ENCODE measurements at regions not wholly inside any gene's neighbourhood (a gene's known extent, or its start where the extent isn't known, plus 50 kb on each side); places are given as distances from the start of the nearest gene placed in this dataset.

DNA sequence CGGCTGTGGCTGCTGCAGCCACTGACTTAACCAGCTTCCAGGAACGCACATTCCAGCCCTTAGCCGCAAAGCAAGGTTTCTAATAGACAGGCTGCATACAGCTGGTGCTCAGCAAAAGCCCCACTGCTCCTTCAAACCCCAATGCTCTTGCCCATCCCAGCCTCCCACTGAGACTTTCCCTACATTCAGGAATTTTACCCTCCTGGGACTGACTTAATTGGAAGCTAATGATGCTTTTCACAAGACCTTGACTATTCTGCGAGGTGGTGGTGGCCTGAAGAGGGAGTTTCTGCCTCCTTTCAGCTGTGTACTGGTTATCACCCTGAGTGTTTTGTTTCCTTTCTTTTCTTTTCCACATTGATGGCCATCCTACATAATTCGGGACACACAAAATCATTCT lies 164.9 kb upstream of the IRX1 start:
- intact Hi-C loops (cut with DNase I; ENCODE audit: low total_unique reads): no loop called here
- TF ChIP-seq, protein P1, sequence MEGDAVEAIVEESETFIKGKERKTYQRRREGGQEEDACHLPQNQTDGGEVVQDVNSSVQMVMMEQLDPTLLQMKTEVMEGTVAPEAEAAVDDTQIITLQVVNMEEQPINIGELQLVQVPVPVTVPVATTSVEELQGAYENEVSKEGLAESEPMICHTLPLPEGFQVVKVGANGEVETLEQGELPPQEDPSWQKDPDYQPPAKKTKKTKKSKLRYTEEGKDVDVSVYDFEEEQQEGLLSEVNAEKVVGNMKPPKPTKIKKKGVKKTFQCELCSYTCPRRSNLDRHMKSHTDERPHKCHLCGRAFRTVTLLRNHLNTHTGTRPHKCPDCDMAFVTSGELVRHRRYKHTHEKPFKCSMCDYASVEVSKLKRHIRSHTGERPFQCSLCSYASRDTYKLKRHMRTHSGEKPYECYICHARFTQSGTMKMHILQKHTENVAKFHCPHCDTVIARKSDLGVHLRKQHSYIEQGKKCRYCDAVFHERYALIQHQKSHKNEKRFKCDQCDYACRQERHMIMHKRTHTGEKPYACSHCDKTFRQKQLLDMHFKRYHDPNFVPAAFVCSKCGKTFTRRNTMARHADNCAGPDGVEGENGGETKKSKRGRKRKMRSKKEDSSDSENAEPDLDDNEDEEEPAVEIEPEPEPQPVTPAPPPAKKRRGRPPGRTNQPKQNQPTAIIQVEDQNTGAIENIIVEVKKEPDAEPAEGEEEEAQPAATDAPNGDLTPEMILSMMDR (IDR thresholded peaks at IDR 0.05): no peak
- no peak for TF ChIP-seq POLR2A (IDR thresholded peaks at IDR 0.05)
- WGBS, 2 donors: 73 to 80% methylated on average over 5 of the region's 5 CpGs
- no peak for DNase-seq (ENCODE audit: low spot score in 2 of 2)
- H3K4me3 ChIP-seq (ENCODE audit: low read depth, poor library complexity, severe bottlenecking): no peak overlapping the region

DNA sequence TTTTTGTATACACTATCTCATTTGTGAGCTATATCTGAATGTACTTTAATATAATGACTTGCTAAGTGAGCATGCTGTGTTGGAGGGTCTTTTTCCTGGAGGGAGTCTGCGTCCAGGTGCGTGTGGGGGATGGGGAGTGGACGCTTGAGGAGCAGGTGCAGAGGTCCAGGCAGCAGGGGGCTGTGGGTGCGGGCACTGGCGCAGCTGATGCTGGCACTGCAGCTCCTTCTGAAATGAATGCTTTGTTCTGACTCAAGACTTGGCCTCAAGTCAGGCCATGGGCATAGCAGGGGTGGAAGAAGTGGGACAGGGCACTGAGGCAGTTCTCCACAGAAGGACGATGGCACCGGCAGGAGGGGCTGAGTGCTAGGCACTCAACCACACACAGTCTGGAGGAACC lies 165.7 kb upstream of the IRX1 start:
- 74 to 77% methylated on average over 7 of the region's 7 CpGs for WGBS, 2 donors
- DNase-seq (ENCODE audit: low spot score in 2 of 2): no peak
- no peak overlapping the region for H3K4me3 ChIP-seq (ENCODE audit: low read depth, poor library complexity, severe bottlenecking)
- no peak for TF ChIP-seq POLR2A (IDR thresholded peaks at IDR 0.05)
- TF ChIP-seq, protein P1 (IDR thresholded peaks at IDR 0.05): no peak
- intact Hi-C loops (cut with DNase I; ENCODE audit: low total_unique reads): no loop called here

DNA sequence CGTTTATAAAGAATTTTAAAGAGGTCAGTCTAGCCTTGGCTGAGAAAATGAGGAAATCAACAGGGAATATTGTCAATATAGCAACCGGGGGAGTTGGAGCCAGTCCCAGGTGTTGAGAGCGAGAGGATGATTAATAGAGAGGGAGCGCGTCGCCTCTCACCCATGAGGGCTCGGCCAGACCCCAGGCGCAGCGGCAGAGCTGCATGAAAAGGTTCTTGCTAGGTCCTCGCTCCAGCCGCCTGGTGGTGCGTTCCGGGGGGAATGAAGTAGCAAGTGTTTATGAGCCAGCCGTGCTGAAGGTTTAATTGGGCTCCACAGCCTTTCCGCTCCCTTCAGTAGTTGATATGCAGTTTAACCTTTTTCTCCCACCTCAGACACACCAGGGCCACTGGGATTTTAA lies 167.3 kb upstream of the IRX1 start:
- intact Hi-C loops (cut with DNase I; ENCODE audit: low total_unique reads): no loop called here
- DNase-seq (ENCODE audit: low spot score in 2 of 2): no peak
- TF ChIP-seq POLR2A (IDR thresholded peaks at IDR 0.05): no peak
- TF ChIP-seq, protein P1 (IDR thresholded peaks at IDR 0.05): no peak
- WGBS, 2 donors: 46 to 61% methylated on average over 15 of the region's 15 CpGs
- H3K4me3 ChIP-seq (ENCODE audit: low read depth, poor library complexity, severe bottlenecking): no peak overlapping the region

DNA sequence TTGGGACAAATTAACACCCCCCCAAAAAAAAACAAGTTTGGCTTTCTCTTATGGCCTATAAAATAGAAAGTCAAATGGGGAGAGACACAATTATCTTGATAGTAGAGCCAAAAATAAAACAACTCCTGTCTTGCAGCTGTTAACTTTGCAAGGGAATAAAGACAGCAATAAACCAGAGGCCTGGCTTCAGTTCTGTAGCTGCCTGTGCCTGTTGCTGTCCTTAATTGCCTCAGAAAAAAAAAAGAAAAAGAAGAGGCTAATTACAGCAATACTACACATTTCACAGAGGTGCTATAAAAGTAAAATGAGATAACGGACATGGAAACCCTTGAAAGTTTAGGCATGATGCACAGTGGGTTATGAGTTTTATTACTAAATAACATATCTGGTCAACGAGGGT lies 170.7 kb upstream of the IRX1 start:
- intact Hi-C loops (cut with DNase I; ENCODE audit: low total_unique reads): no loop called here
- TF ChIP-seq, protein P1 (IDR thresholded peaks at IDR 0.05): no peak
- TF ChIP-seq POLR2A (IDR thresholded peaks at IDR 0.05): no peak
- DNase-seq (ENCODE audit: low spot score in 2 of 2): no peak
- H3K4me3 ChIP-seq (ENCODE audit: low read depth, poor library complexity, severe bottlenecking): no peak overlapping the region
- WGBS, 2 donors: 48 to 51% methylated on average over 2 of the region's 2 CpGs

DNA sequence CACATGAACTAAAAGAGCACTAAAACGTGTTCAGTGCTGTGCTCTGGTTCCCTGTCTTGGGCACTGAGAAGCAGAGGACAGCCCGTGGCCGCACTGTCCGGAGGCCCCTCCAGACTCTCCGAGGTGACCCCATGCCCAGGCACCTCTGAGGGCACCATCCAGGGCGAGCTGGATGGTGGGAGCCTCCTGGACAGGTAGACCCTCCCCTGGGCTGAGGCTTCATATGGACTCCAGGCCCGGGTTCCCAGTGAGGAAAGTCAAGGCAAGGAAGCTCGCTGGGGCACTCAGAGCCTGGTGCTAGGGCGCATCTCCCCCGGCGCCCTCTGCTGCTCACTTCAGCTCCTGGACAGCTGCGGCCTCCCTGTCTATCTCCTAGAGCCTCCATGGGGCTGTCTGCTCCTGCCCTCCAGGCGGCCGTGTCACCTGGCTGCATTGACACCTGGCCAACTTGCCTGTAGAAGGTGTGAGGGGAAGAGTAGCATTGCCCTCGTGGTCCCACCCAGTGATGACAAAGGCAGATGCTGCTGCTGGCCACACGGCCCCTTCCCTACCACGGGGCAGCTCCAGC lies 178.2 kb upstream of the IRX1 start:
- intact Hi-C loops (cut with DNase I; ENCODE audit: low total_unique reads): no loop called here
- no peak for TF ChIP-seq POLR2A (IDR thresholded peaks at IDR 0.05)
- TF ChIP-seq, protein P1 (IDR thresholded peaks at IDR 0.05): no peak
- DNase-seq (ENCODE audit: low spot score in 2 of 2): no peak
- WGBS, 2 donors: 74 to 81% methylated on average over 8 to 16 of the region's 17 CpGs
- H3K4me3 ChIP-seq (ENCODE audit: low read depth, poor library complexity, severe bottlenecking): no peak overlapping the region

DNA sequence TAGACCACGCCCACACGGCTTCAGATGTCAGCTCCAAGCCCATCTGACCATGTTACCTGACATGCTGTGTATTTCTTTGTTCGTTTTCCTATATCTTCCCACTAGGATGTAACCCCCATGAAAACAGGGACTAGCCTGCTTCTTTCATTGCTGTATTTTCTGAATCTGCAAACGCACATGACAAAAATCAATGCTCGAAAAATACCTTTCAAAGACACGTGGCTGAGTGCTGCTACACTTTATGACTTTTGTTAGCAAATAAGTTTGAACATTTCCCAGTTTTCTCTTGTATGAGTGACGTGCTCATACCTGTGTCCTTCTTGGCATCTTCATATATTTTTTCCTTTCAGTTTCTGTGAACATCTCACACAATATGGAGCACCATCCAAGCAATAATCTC lies 181.3 kb upstream of the IRX1 start:
- no peak for TF ChIP-seq POLR2A (IDR thresholded peaks at IDR 0.05)
- TF ChIP-seq, protein P1 (IDR thresholded peaks at IDR 0.05): no peak
- no peak for DNase-seq (ENCODE audit: low spot score in 2 of 2)
- H3K4me3 ChIP-seq (ENCODE audit: low read depth, poor library complexity, severe bottlenecking): no peak overlapping the region
- intact Hi-C loops (cut with DNase I; ENCODE audit: low total_unique reads): no loop called here
- 55 to 58% methylated on average over 7 of the region's 7 CpGs for WGBS, 2 donors

Data from lower leg skin (tissue), 4 donors.